Mesenchymal stem cell (in vitro differentiated cells and primary cell): ENCODE measurements at regions not wholly inside any gene's neighbourhood (a gene's known extent, or its start where the extent isn't known, plus 50 kb on each side); places are given as distances from the start of the nearest gene placed in this dataset.

Experiments
- DNase-seq: peaks from one replicate; pipeline ENCODE4 v3.0.0-alpha.2; 2013
- H2AFZ ChIP-seq: one replicate; pipeline ENCODE4 v1.6.1; 2013; ENCODE audit warnings: low read depth, mild to moderate bottlenecking, control low read depth, inconsistent platforms, low read length, moderate library complexity
- H2AK5ac ChIP-seq: 2 replicates; pipeline ENCODE4 v1.6.1; 2013; ENCODE audit warnings: low read length, moderate library complexity, mild to moderate bottlenecking, inconsistent platforms; ENCODE audit not compliant: severe bottlenecking
- H2BK120ac ChIP-seq: one replicate; pipeline ENCODE4 v1.6.1; 2013; ENCODE audit warnings: low read depth, mild to moderate bottlenecking, inconsistent platforms, low read length, moderate library complexity
- H2BK12ac ChIP-seq, 2 experiments: one replicate each; pipeline ENCODE4 v1.6.1; 2013; ENCODE audit warnings: inconsistent platforms in 2 of 2, low read length in 2 of 2, mild to moderate bottlenecking in 2 of 2, moderate library complexity in 2 of 2, control low read depth in 1 of 2
- H2BK15ac ChIP-seq: one replicate; pipeline ENCODE4 v1.6.1; 2013; ENCODE audit warnings: mild to moderate bottlenecking, low read depth, inconsistent platforms; ENCODE audit not compliant: poor library complexity, severe bottlenecking
- H2BK5ac ChIP-seq: 2 replicates; pipeline ENCODE4 v1.6.1; 2013; ENCODE audit warnings: low read depth, mild to moderate bottlenecking, low read length, control low read depth, inconsistent platforms; ENCODE audit not compliant: poor library complexity, severe bottlenecking
- H3K14ac ChIP-seq, 2 experiments: one replicate each; pipeline ENCODE4 v1.6.1; 2013; ENCODE audit warnings: inconsistent platforms in 2 of 2, low read length in 2 of 2, control low read depth in 1 of 2, mild to moderate bottlenecking in 1 of 2, moderate library complexity in 1 of 2
- H3K18ac ChIP-seq, 2 experiments: one replicate each; pipeline ENCODE4 v1.6.1; 2013; ENCODE audit warnings: inconsistent platforms in 2 of 2, low read length in 2 of 2, control low read depth in 1 of 2, low read depth in 1 of 2, mild to moderate bottlenecking in 1 of 2
- H3K23ac ChIP-seq, 2 experiments: one replicate each; pipeline ENCODE4 v1.6.1; 2013; ENCODE audit warnings: inconsistent platforms in 2 of 2, low read length in 2 of 2, mild to moderate bottlenecking in 2 of 2, moderate library complexity in 2 of 2, control low read depth in 1 of 2
- H3K27ac ChIP-seq: 2 replicates; pipeline ENCODE4 v1.5.1; 2013; ENCODE audit warnings: mild to moderate bottlenecking, moderate library complexity, low read length, control low read depth, inconsistent platforms; ENCODE audit not compliant: poor library complexity, severe bottlenecking
- H3K27me3 ChIP-seq, 2 experiments: 2 replicates each; pipeline versions ENCODE4 v1.6.1 to v1.7.0; 2013; ENCODE audit warnings: low read length in 2 of 2, mild to moderate bottlenecking in 2 of 2, moderate library complexity in 2 of 2, control low read depth in 1 of 2, inconsistent platforms in 1 of 2; ENCODE audit not compliant: control insufficient read depth in 1 of 2, insufficient read depth in 1 of 2
- H3K36me3 ChIP-seq, 2 experiments: 2 replicates each; pipeline versions ENCODE4 v1.6.1 to v1.7.0; 2013; ENCODE audit warnings: low read length in 2 of 2, control low read depth in 1 of 2, inconsistent platforms in 1 of 2, low read depth in 1 of 2, mild to moderate bottlenecking in 1 of 2; ENCODE audit not compliant: insufficient read depth in 2 of 2, control insufficient read depth in 1 of 2
- H3K4ac ChIP-seq, 2 experiments: one replicate each; pipeline ENCODE4 v1.6.1; 2013; ENCODE audit warnings: inconsistent platforms in 2 of 2, low read length in 2 of 2, mild to moderate bottlenecking in 2 of 2, moderate library complexity in 2 of 2, control low read depth in 1 of 2, low read depth in 1 of 2
- H3K4me1 ChIP-seq: 2 replicates; pipeline ENCODE4 v1.6.1; 2013; ENCODE audit warnings: low read depth, low read length, control low read depth; ENCODE audit not compliant: control insufficient read depth, insufficient read depth
- H3K4me2 ChIP-seq: 2 replicates; pipeline ENCODE4 v1.6.1; 2013; ENCODE audit warnings: low read length, mild to moderate bottlenecking, inconsistent platforms; ENCODE audit not compliant: poor library complexity, severe bottlenecking
- H3K4me3 ChIP-seq, 2 experiments: 2 replicates each; pipeline versions ENCODE4 v1.5.1 to v1.7.0; 2013; ENCODE audit warnings: low read length in 2 of 2, mild to moderate bottlenecking in 2 of 2, control low read depth in 1 of 2, low read depth in 1 of 2; ENCODE audit not compliant: insufficient read depth in 1 of 2
- H3K79me1 ChIP-seq: replicated peaks from 2 replicates; pipeline ENCODE4 v1.6.1; 2013; ENCODE audit warnings: mild to moderate bottlenecking, control low read depth, low read length, inconsistent platforms; ENCODE audit not compliant: poor library complexity, severe bottlenecking
- H3K9ac ChIP-seq: 2 replicates; pipeline ENCODE4 v1.7.0; 2013; ENCODE audit warnings: mild to moderate bottlenecking, low read length, moderate library complexity
- H3K9me3 ChIP-seq: 2 replicates; pipeline ENCODE4 v1.7.0; 2013; ENCODE audit warnings: mild to moderate bottlenecking, low read length; ENCODE audit not compliant: control insufficient read depth
- H4K8ac ChIP-seq: one replicate; pipeline ENCODE4 v1.6.1; 2013; ENCODE audit warnings: inconsistent platforms, mild to moderate bottlenecking, low read length, moderate library complexity
- H4K91ac ChIP-seq: one replicate; pipeline ENCODE4 v1.6.1; 2013; ENCODE audit warnings: mild to moderate bottlenecking, low read length, inconsistent platforms
- WGBS: methylation state at CpG from one replicate; pipeline ENCODE4 v1.1.7; 2013; ENCODE audit warnings: mixed read lengths; 5-methylcytosine and 5-hydroxymethylcytosine counted together

DNA sequence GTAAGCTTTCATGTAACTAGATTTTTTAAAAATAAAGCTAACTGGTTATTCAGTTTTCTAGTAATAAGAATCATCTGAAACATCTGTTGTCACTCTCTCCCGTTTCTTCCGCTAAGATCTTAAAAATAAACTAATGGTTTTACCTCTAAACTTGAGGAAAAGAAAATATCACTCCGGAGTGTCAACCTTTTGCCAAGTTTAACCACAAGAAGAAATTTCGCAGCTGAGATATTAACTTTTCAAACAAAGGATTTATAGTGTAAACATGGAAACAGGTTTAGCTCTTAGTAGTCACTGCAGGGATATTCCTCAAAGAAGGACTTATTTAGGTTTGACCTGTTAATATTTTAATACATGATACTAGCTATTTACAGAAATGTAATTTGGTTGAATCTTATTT, 954.9 kb downstream of the ADGRL2 start:
- H3K4me1 ChIP-seq = no peaks in the 10 kb centered on the region
- H2BK120ac ChIP-seq = no peak overlapping the region
- no peak overlapping the region for H3K23ac ChIP-seq
- H2BK12ac ChIP-seq = no peak overlapping the region
- H2BK15ac ChIP-seq = no peak overlapping the region
- H3K79me1 ChIP-seq = no peaks in the 10 kb centered on the region
- no peak overlapping the region for H3K18ac ChIP-seq
- 55% methylated on average over 2 of the region's 4 CpGs for WGBS
- no peak overlapping the region for H3K9ac ChIP-seq
- H3K4me3 ChIP-seq = no peak overlapping the region
- H3K9me3 ChIP-seq = no peaks in the 10 kb centered on the region
- H4K91ac ChIP-seq = no peak overlapping the region
- no peak for DNase-seq
- H3K27me3 ChIP-seq = no peaks in the 10 kb centered on the region
- no peak overlapping the region for H4K8ac ChIP-seq
- no peak overlapping the region for H3K4me2 ChIP-seq
- H2AFZ ChIP-seq = no peak overlapping the region
- H3K4ac ChIP-seq = no peak overlapping the region
- H2AK5ac ChIP-seq = no peak overlapping the region
- no peak overlapping the region for H2BK5ac ChIP-seq
- H3K36me3 ChIP-seq = no peaks in the 10 kb centered on the region
- no peak overlapping the region for H3K27ac ChIP-seq
- no peak overlapping the region for H3K14ac ChIP-seq

DNA sequence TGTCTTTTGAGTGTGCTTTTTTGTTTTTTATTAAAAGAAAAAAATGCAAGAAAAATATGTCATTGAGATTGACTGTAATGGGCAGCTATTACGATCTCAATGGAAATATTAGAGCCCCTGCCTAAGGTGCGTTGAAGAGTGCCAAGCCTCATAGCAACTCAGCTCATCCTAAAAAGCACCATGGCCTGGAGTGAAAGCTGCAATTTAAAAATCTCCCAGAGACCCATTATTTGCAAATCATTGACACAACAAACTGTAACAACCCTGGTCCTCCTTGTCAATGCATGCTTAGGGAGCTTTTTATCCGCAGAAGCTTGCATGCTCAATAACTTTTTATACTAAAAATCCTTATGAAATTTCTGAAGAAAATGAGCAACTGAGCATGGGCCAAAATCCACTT, 954.5 kb downstream of the ADGRL2 start:
- no peak overlapping the region for H3K23ac ChIP-seq
- H2BK120ac ChIP-seq = no peak overlapping the region
- no peak overlapping the region for H2BK12ac ChIP-seq

GRCh38 chr1:82752046-82752445, 951.3 kb downstream of the ADGRL2 start:
- H3K27ac ChIP-seq = no peak overlapping the region
- H2AK5ac ChIP-seq = no peak overlapping the region
- no peaks in the 10 kb centered on the region for H3K79me1 ChIP-seq
- no peak overlapping the region for H3K18ac ChIP-seq
- H2BK12ac ChIP-seq = no peak overlapping the region
- H2AFZ ChIP-seq = no peak overlapping the region
- H3K36me3 ChIP-seq = no peaks in the 10 kb centered on the region
- H3K9ac ChIP-seq = no peak overlapping the region
- H2BK120ac ChIP-seq = no peak overlapping the region
- no peaks in the 10 kb centered on the region for H3K9me3 ChIP-seq
- H3K4me3 ChIP-seq = no peak overlapping the region
- no peak overlapping the region for H2BK15ac ChIP-seq
- H4K8ac ChIP-seq = no peak overlapping the region
- H3K4me1 ChIP-seq = no peaks in the 10 kb centered on the region
- no peak for DNase-seq
- no peak overlapping the region for H3K4me2 ChIP-seq
- no peak overlapping the region for H4K91ac ChIP-seq
- H3K23ac ChIP-seq = no peak overlapping the region
- WGBS = 83% methylated on average over 1 of the region's 3 CpGs
- no peaks in the 10 kb centered on the region for H3K27me3 ChIP-seq
- H3K14ac ChIP-seq = no peak overlapping the region
- H2BK5ac ChIP-seq = no peak overlapping the region
- H3K4ac ChIP-seq = no peak overlapping the region

More for the DNA sequence above, 954.5 kb downstream of the ADGRL2 start:
- H3K4me3 ChIP-seq = no peak overlapping the region
- H3K27me3 ChIP-seq = no peaks in the 10 kb centered on the region
- no peak overlapping the region for H3K9ac ChIP-seq
- no peak overlapping the region for H2BK5ac ChIP-seq
- DNase-seq = no peak
- no peak overlapping the region for H3K4me2 ChIP-seq
- no peaks in the 10 kb centered on the region for H3K4me1 ChIP-seq
- H2AFZ ChIP-seq = no peak overlapping the region
- H4K8ac ChIP-seq = no peak overlapping the region
- H3K14ac ChIP-seq = no peak overlapping the region
- 100% methylated on average over 3 of the region's 3 CpGs for WGBS
- no peak overlapping the region for H3K4ac ChIP-seq
- no peak overlapping the region for H2AK5ac ChIP-seq
- H3K36me3 ChIP-seq = no peaks in the 10 kb centered on the region
- no peak overlapping the region for H3K27ac ChIP-seq
- H3K18ac ChIP-seq = no peak overlapping the region
- no peaks in the 10 kb centered on the region for H3K79me1 ChIP-seq
- H3K9me3 ChIP-seq = no peaks in the 10 kb centered on the region
- H4K91ac ChIP-seq = no peak overlapping the region
- no peak overlapping the region for H2BK15ac ChIP-seq

DNA sequence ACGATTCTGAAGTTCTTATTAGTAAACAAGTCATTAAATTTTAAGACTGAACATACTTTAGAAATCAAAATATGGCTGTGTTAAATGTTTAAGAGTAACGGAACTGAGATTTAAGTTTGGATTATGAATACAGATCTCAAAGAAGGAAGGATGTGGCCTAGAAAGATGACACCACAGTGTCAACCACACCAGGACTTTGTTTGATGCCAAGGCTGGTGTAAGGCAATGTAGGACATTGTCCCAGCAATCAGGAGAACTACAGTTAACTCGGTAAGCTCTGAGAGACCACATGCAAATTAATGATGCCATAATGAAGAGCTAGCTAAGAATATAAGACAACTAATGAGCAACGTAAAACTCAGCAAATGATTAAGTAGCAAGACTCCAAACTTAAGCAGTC, 932.9 kb downstream of the ADGRL2 start:
- Histone ChIP-seq H2AFZ (no peak overlapping the region), H3K79me1 (no peaks in the 10 kb centered on the region), H3K4me1 (no peaks in the 10 kb centered on the region), H4K91ac (no peak overlapping the region), H3K4ac (no peak overlapping the region), H3K18ac (no peak overlapping the region), H2AK5ac (no peak overlapping the region), H4K8ac (no peak overlapping the region), H3K27me3 (no peaks in the 10 kb centered on the region), H3K23ac (no peak overlapping the region), H2BK120ac (no peak overlapping the region), H3K4me2 (no peak overlapping the region), H3K9ac (no peak overlapping the region), H2BK12ac (no peak overlapping the region), H3K9me3 (peaks cover 42% of the 10 kb centered on the region), H3K27ac (no peak overlapping the region), H3K14ac (no peak overlapping the region), H3K36me3 (no peaks in the 10 kb centered on the region), H3K4me3 (no peak overlapping the region), H2BK5ac (no peak overlapping the region), H2BK15ac (no peak overlapping the region)
- no peak for DNase-seq
- WGBS = 93% methylated on average over 3 of the region's 4 CpGs
